GM10248 (cell line): ENCODE measurements at regions not wholly inside any gene's neighbourhood (a gene's known extent, or its start where the extent isn't known, plus 50 kb on each side); places are given as distances from the start of the nearest gene placed in this dataset.

ENCODE experiments used
- CTCF ChIA-PET: fragments of 300-600 bp; sonication (Branson Sonifier 250); formaldehyde crosslinking; extraction: SDS; loops from one replicate; lab custom pipeline; 2021; ENCODE audit warnings: antibody characterized with exemption; lab: Yijun Ruan, JAX
- POLR2A ChIA-PET: fragments of 350-650 bp; sonication (Branson Sonifier 250); formaldehyde crosslinking; extraction: SDS; loops from one replicate; lab custom pipeline; 2020; ENCODE audit warnings: antibody characterized with exemption; lab: Yijun Ruan, JAX
- DNase-seq: peaks from one replicate; pipeline ENCODE4 v3.0.0; 2012; ENCODE audit errors: extremely low spot score
- TF ChIP-seq, protein P1 (sequence below): IDR thresholded peaks from 2 replicates; pipeline ENCODE4 v1.5.1; 2012; ENCODE audit warnings: mild to moderate bottlenecking, low read depth; ENCODE audit errors: extremely low read depth, missing control alignments, control extremely low read depth

DNA sequence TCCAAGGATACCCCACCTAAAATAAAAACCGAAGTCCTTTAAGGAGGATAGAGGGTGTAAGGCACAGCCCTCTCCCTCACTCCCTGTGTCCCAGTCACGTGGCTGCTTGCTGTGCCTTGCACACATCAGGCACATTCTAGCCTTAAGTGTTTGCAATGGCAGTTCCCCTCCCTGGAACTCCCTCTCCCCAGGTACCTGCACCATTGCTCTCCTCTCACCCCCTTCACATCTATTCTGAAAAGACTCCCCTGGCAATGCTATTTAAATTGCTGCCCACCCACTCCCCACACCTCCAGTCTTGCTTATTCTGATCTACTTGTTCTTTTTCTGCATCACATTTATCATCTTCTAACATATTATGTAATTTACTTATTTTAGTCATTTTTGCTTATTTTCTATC is 91.6 kb upstream of the LNX1 start:
- POLR2A ChIA-PET = no interaction called here
- TF ChIP-seq, protein P1, sequence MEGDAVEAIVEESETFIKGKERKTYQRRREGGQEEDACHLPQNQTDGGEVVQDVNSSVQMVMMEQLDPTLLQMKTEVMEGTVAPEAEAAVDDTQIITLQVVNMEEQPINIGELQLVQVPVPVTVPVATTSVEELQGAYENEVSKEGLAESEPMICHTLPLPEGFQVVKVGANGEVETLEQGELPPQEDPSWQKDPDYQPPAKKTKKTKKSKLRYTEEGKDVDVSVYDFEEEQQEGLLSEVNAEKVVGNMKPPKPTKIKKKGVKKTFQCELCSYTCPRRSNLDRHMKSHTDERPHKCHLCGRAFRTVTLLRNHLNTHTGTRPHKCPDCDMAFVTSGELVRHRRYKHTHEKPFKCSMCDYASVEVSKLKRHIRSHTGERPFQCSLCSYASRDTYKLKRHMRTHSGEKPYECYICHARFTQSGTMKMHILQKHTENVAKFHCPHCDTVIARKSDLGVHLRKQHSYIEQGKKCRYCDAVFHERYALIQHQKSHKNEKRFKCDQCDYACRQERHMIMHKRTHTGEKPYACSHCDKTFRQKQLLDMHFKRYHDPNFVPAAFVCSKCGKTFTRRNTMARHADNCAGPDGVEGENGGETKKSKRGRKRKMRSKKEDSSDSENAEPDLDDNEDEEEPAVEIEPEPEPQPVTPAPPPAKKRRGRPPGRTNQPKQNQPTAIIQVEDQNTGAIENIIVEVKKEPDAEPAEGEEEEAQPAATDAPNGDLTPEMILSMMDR = no peak
- CTCF ChIA-PET = interaction anchor here (1.1 kb wide), 1 partner anchor 11 kb away, joined by 3 read pairs; no protein-coding TSS in a partner anchor
- DNase-seq = no peak

DNA sequence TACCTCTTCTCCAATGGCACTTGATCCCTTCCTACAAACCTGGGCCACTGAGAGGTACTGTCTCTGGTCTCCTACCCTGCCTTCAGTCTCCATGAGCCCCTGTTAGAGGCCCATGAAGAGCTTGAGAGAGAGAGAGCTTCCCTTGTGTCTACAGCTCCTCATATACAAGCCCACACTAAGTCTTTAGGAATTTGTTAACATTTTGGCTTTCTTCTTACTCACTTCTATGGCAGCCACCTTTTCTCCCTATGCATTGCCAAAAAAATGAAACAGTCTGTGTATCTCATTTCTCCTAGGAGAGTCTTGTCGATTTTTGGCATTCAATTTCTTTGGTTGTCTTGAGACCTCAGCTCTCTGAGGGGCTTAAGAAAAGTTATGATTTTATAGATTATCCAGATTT is 90.9 kb upstream of the LNX1 start:
- TF ChIP-seq, protein P1 = no peak
- no peak for DNase-seq
- CTCF ChIA-PET = interaction anchor here (0.8 to 1.2 kb wide), 4 partner anchors 12 to 25 kb away, joined by 3 read pairs; no protein-coding TSS in a partner anchor
- POLR2A ChIA-PET = no interaction called here

DNA sequence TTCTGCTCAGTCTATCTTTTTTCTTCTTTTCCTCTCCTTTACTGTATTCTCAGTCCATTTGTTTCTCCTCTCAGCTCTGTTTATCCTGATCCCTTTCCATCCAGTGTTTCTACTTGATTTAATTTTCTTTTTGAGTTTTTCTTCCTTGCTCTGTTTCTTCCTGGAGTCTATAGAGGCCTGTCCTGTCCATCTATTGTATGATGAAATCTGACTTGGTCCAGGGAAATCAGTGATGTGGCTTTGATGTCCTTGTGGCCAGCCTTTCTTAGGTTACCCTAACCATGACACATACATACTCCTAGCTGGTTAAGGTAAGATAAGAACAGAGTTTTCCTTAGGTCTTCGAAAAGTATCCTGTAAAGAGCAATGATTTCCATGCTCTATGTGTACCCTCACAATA is 89.3 kb upstream of the LNX1 start:
- TF ChIP-seq, protein P1 = no peak
- DNase-seq = no peak
- ChIA-PET POLR2A (no interaction called here), CTCF (no interaction called here)

DNA sequence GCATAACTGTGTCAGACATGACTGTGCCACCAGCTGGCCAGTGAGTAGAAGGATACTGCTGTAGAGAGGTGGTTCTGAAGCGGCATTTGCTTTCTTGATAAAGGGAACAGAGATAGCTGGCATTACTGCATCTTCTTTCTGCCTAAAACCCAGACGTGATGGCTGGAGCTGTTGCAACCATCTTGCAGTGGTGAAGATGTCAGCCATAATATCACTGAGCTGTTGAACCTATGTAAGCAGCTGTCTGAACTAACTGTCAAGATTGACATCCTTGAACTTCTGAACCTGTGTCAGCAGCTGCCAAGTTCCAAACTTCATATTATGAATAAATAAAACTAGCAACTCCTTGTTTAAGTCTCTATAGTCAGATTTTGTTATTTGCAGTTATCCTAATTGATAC is 88.9 kb upstream of the LNX1 start:
- no peak for DNase-seq
- CTCF ChIA-PET = no interaction called here
- TF ChIP-seq, protein P1 = no peak
- POLR2A ChIA-PET = no interaction called here

DNA sequence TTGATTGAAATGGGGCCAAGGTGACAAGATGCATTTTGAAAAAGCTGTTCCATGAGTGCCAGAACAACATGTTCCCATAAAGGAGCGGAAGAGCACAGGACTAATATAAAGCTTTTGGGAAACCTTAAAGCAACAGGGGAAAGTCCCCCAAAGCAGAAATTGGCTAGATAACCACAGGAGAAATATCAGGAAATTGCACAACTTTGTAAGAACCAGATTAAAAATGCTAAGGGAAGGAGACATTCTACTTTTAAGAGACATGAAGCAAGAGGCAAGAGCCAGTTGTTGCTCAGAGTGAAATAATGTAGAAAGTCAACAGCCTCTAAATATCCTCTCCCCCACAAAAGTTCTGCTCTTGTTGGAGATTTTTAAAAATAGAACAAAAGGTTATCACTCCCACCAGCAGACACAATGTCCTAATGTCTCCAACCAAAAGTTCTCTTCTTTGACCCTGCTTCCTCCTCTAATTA is 85.2 kb upstream of the LNX1 start:
- POLR2A ChIA-PET = no interaction called here
- CTCF ChIA-PET = no interaction called here
- DNase-seq = no peak
- TF ChIP-seq, protein P1 = no peak

DNA sequence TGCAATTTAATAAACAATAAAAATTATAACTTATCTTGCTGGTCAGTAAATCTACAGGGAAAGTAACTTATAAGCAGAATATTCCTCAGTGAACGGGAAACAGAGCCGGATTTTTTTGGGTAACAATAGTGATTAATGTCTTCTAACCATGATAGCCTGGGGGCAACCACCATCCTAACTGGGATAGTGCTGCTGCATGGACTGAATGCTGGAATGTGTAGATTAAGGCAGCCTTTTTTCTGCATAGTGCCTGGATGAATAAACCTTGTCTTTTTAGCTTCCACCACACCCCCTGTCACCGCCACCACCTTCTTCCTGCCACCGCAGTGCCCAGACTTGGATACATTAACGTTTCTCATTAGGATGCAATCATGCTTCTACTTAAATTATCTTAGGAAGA is 83.6 kb upstream of the LNX1 start:
- TF ChIP-seq, protein P1 = no peak
- POLR2A ChIA-PET = no interaction called here
- CTCF ChIA-PET = interaction anchor here (2.2 to 2.4 kb wide), 2 partner anchors 10 to 12 kb away, joined by 12 to 13 read pairs; no protein-coding TSS in a partner anchor
- no peak for DNase-seq

DNA sequence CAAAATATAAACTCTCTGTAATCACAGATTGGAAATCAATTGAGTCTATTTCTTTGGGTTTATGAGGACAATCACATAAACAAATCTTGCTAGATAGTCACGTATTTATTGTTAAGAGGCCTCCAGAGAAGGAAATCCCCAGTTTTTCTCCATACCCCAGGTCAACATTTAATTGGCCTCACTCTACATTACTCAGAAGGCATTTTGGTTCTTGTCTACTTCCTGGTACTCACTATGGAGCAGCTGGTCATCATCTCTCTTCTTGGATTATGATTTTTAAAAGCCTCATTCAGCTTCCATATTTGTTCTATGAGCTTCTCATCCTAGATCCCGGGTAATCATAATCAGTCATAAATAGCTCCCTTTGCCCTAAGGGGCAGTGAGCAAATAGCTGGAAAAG is 81.6 kb upstream of the LNX1 start:
- TF ChIP-seq, protein P1 = no peak
- ChIA-PET POLR2A (no interaction called here), CTCF (interaction anchor here (1.3 to 2.4 kb wide), 5 partner anchors 10 to 34 kb away, joined by 4 to 13 read pairs (median 9); no protein-coding TSS in a partner anchor)
- DNase-seq = no peak
